Caco-2 (cell line): ENCODE measurements at regions not wholly inside any gene's neighbourhood (a gene's known extent, or its start where the extent isn't known, plus 50 kb on each side); places are given as distances from the start of the nearest gene placed in this dataset.

Experiments
- BruUV-seq: library from RNA; stranded (reverse); fragments of 400-500 nt; replicated peaks from 2 replicates; lab custom pipeline; 2021; lab: Mats Ljungman, UMichigan
- CTCF ChIA-PET: fragments of 300-600 bp; sonication (Branson Sonifier 250); formaldehyde crosslinking; loops from one replicate; lab custom pipeline; 2022; ENCODE audit warnings: antibody characterized with exemption; lab: Charles Lee
- POLR2A ChIA-PET: fragments of 300-600 bp; sonication (Branson Sonifier 250); formaldehyde crosslinking; loops from one replicate; lab custom pipeline; 2022; ENCODE audit warnings: antibody characterized with exemption; lab: Charles Lee
- DNase-seq, 2 experiments: peaks; one replicate each; pipeline versions ENCODE4 v3.0.0 to v3.0.0-alpha.2; 2020 to 2022
- H3K27me3 ChIP-seq: replicated peaks from 2 replicates; pipeline ENCODE4 v1.6.0; 2011; ENCODE audit warnings: low read length; ENCODE audit not compliant: control insufficient read depth, insufficient read depth
- H3K36me3 ChIP-seq: 2 replicates; pipeline ENCODE4 v1.5.1; 2011; ENCODE audit warnings: low read length; ENCODE audit not compliant: control insufficient read depth, insufficient read depth
- H3K4me1 ChIP-seq: fragments of 250-450 bp; sonication (Bioruptor Pico); 2 replicates; pipeline ENCODE4 v1.5.1; 2020; ENCODE audit warnings: mild to moderate bottlenecking
- H3K4me3 ChIP-seq: 2 replicates; pipeline ENCODE4 v1.5.1; 2011; ENCODE audit warnings: low read depth, mild to moderate bottlenecking, control low read depth, low read length
- H3K9me3 ChIP-seq: fragments of 250-450 bp; sonication (Bioruptor Pico); 2 replicates; pipeline ENCODE4 v1.5.1; 2020; ENCODE audit warnings: mild to moderate bottlenecking, moderate library complexity
- H3K27ac Mint-ChIP-seq: one replicate; pipeline ENCODE4 v1.8.0; 2022; ENCODE audit warnings: mixed read lengths; ENCODE audit not compliant: unreplicated experiment
- H3K27me3 Mint-ChIP-seq: one replicate; pipeline ENCODE4 v1.8.0; 2022; ENCODE audit warnings: mixed read lengths; ENCODE audit not compliant: insufficient read depth, unreplicated experiment
- H3K36me3 Mint-ChIP-seq: one replicate; pipeline ENCODE4 v1.8.0; 2022; ENCODE audit warnings: mild to moderate bottlenecking, mixed read lengths; ENCODE audit not compliant: insufficient read depth, unreplicated experiment
- H3K4me1 Mint-ChIP-seq: one replicate; pipeline ENCODE4 v1.8.0; 2022; ENCODE audit warnings: low read depth, mixed read lengths; ENCODE audit not compliant: unreplicated experiment
- H3K4me3 Mint-ChIP-seq: one replicate; pipeline ENCODE4 v1.8.0; 2022; ENCODE audit warnings: mild to moderate bottlenecking, moderate library complexity, mixed read lengths; ENCODE audit not compliant: unreplicated experiment
- H3K9me3 Mint-ChIP-seq: one replicate; pipeline ENCODE4 v1.8.0; 2022; ENCODE audit warnings: mixed read lengths; ENCODE audit not compliant: unreplicated experiment
- intact Hi-C: fragments of 100-400 bp; cut with micrococcal nuclease; formaldehyde crosslinking; loops from one replicate; pipeline ENCODE4 v1.10.0; 2022; ENCODE audit not compliant: unreplicated experiment
- TF ChIP-seq, protein P1 (sequence below), 2 experiments: fragments of 200-600 bp in 1 of 2; IDR thresholded peaks; 1 replicate in 1 of 2; 2 replicates in 1 of 2; pipeline versions ENCODE4 v1.5.1 to v1.8.0; 2011 to 2022; ENCODE audit warnings: antibody characterized with exemption in 1 of 2, control low read depth in 1 of 2, inconsistent platforms in 1 of 2, low read depth in 1 of 2, low read length in 1 of 2, mild to moderate bottlenecking in 1 of 2, moderate library complexity in 1 of 2; ENCODE audit not compliant: insufficient read depth in 1 of 2, severe bottlenecking in 1 of 2, unreplicated experiment in 1 of 2

DNA sequence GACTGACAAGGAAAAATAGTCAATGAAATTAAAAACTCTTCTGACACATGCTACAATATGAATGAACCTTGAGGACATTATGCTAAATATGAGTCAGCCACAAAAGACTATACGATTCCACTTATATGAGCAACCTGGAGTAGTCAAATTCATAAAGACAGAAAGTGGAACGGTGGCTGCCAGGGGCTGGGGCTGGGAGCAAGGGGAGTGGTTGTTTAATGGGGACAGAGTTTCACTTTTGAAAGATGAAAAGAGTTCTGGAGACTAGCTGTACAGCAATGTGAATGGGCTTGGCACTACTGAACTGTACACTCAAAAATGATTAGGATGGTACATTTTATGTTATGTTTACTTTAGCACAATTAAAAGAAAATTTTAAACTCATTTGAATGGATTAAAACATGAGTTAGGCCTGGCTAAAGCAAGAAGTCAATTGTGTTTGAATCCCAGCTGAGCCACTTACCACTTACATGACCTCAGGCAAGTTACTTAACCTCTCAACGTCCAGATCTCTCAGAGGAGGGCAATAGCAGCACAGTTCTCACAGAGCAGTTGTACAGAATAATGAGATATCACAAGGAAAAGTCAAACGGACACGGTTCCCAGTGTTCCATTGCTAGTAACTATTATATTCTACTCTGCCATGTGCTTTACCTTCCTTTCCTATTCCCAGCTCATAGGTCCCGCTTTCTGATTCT is 102.5 kb downstream of the SPTSSA start:
- Mint-ChIP-seq H3K27ac (no peak overlapping the region), H3K4me1 (peaks cover 6% of the 10 kb centered on the region), H3K9me3 (no peaks in the 10 kb centered on the region), H3K27me3 (no peaks in the 10 kb centered on the region), H3K36me3 (no peaks in the 10 kb centered on the region), H3K4me3 (no peak overlapping the region)
- no peak for DNase-seq
- ChIA-PET POLR2A (no interaction called here), CTCF (no interaction called here)
- BruUV-seq = no TSS peak
- H3K27me3 ChIP-seq = no peaks in the 10 kb centered on the region
- no peak overlapping the region for H3K4me3 ChIP-seq
- H3K9me3 ChIP-seq = no peaks in the 10 kb centered on the region
- intact Hi-C loops = loop anchor here (10.0 kb wide), 1 partner anchor 175 kb away; the partner anchor contains the start of gene EAPP
- TF ChIP-seq, protein P1, sequence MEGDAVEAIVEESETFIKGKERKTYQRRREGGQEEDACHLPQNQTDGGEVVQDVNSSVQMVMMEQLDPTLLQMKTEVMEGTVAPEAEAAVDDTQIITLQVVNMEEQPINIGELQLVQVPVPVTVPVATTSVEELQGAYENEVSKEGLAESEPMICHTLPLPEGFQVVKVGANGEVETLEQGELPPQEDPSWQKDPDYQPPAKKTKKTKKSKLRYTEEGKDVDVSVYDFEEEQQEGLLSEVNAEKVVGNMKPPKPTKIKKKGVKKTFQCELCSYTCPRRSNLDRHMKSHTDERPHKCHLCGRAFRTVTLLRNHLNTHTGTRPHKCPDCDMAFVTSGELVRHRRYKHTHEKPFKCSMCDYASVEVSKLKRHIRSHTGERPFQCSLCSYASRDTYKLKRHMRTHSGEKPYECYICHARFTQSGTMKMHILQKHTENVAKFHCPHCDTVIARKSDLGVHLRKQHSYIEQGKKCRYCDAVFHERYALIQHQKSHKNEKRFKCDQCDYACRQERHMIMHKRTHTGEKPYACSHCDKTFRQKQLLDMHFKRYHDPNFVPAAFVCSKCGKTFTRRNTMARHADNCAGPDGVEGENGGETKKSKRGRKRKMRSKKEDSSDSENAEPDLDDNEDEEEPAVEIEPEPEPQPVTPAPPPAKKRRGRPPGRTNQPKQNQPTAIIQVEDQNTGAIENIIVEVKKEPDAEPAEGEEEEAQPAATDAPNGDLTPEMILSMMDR (IDR thresholded peaks at IDR 0.05; ENCODE audit: insufficient read depth in 1 of 2, low read depth in 1 of 2, low read length in 1 of 2, severe bottlenecking in 1 of 2, unreplicated experiment in 1 of 2) = no peak
- no peaks in the 10 kb centered on the region for H3K36me3 ChIP-seq
- H3K4me1 ChIP-seq = no peaks in the 10 kb centered on the region

DNA sequence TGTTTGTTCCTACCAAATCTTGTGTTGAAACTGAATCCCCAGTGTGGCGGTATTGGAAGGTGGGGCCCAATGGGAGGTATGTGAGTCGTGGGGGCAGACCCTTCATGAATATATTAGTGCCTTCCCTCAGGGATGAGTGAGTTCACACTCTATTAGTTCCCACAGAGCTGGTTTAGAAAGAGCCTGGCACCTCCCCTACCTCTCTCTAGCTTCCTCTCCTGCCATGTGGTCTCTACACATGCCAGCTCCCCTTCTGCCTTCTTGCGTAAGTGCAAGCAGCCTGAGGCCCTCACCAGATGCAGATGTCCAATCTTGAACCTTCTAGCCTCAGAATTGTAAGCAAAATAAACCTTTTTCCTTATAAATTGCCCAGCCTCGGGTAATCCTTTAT is 105.8 kb downstream of the SPTSSA start:
- Histone ChIP-seq H3K27me3 (no peaks in the 10 kb centered on the region), H3K4me3 (no peak overlapping the region), H3K36me3 (no peaks in the 10 kb centered on the region), H3K4me1 (no peaks in the 10 kb centered on the region), H3K9me3 (no peaks in the 10 kb centered on the region)
- BruUV-seq = no TSS peak
- POLR2A ChIA-PET = no interaction called here
- DNase-seq = no peak
- Mint-ChIP-seq H3K27ac (no peak overlapping the region), H3K4me3 (no peak overlapping the region), H3K4me1 (peaks cover 6% of the 10 kb centered on the region), H3K27me3 (no peaks in the 10 kb centered on the region), H3K36me3 (no peaks in the 10 kb centered on the region), H3K9me3 (no peaks in the 10 kb centered on the region)
- intact Hi-C loops = no loop called here
- TF ChIP-seq, protein P1 (IDR thresholded peaks at IDR 0.05; ENCODE audit: insufficient read depth in 1 of 2, low read depth in 1 of 2, low read length in 1 of 2, severe bottlenecking in 1 of 2, unreplicated experiment in 1 of 2) = no peak
- CTCF ChIA-PET = no interaction called here

GRCh38 chr14:34355584-34356263 is 106.3 kb downstream of the SPTSSA start:
- no peaks in the 10 kb centered on the region for H3K27me3 ChIP-seq
- ChIA-PET CTCF (no interaction called here), POLR2A (no interaction called here)

More at GRCh38 chr14:34355584-34356263, 106.3 kb downstream of the SPTSSA start:
- Histone ChIP-seq H3K4me1 (no peaks in the 10 kb centered on the region), H3K4me3 (no peak overlapping the region), H3K36me3 (no peaks in the 10 kb centered on the region), H3K9me3 (no peaks in the 10 kb centered on the region)
- Mint-ChIP-seq H3K4me3 (no peak overlapping the region), H3K9me3 (no peaks in the 10 kb centered on the region), H3K4me1 (peaks cover 6% of the 10 kb centered on the region), H3K36me3 (no peaks in the 10 kb centered on the region), H3K27me3 (no peaks in the 10 kb centered on the region), H3K27ac (no peak overlapping the region)
- BruUV-seq = no TSS peak
- TF ChIP-seq, protein P1 (IDR thresholded peaks at IDR 0.05; ENCODE audit: insufficient read depth in 1 of 2, low read depth in 1 of 2, low read length in 1 of 2, severe bottlenecking in 1 of 2, unreplicated experiment in 1 of 2) = no peak
- intact Hi-C loops = no loop called here
- DNase-seq = no peak
